PFSK-1 (cell line): ENCODE measurements at regions not wholly inside any gene's neighbourhood (a gene's known extent, or its start where the extent isn't known, plus 50 kb on each side); places are given as distances from the start of the nearest gene placed in this dataset.

Experiments
- POLR2AphosphoS5 ChIP-seq: IDR thresholded peaks from 2 replicates; pipeline ENCODE4 v1.6.1; 2012; ENCODE audit warnings: low read depth, mild to moderate bottlenecking, control low read depth, low read length, moderate library complexity
- REST ChIP-seq, 2 experiments: IDR thresholded peaks; 2 replicates each; pipeline versions ENCODE4 v1.6.1 to v1.8.0; 2011 to 2012; ENCODE audit warnings: low read depth in 2 of 2, low read length in 2 of 2, control low read depth in 1 of 2, inconsistent platforms in 1 of 2, mild to moderate bottlenecking in 1 of 2, moderate library complexity in 1 of 2; ENCODE audit not compliant: insufficient read depth in 1 of 2
- SIN3A ChIP-seq: IDR thresholded peaks from 2 replicates; pipeline ENCODE4 v1.6.1; 2012; ENCODE audit warnings: mild to moderate bottlenecking, low read length, moderate library complexity, borderline replicate concordance; ENCODE audit not compliant: insufficient read depth
- TAF1 ChIP-seq: IDR thresholded peaks from 2 replicates; pipeline ENCODE4 v1.6.1; 2012; ENCODE audit warnings: low read length, control low read depth, borderline replicate concordance; ENCODE audit not compliant: insufficient read depth

GRCh38 chr9:93822229-93822628, 132.9 kb downstream of the BARX1 start:
- TF ChIP-seq REST (IDR thresholded peaks at IDR 0.05; ENCODE audit: insufficient read depth in 1 of 2, low read depth in 2 of 2, low read length in 2 of 2), result no peak
- no peak for TF ChIP-seq POLR2AphosphoS5
- no peak for TF ChIP-seq SIN3A
- TF ChIP-seq TAF1, result no peak
